HFFc6 (cell line): ENCODE measurements at regions not wholly inside any gene's neighbourhood (a gene's known extent, or its start where the extent isn't known, plus 50 kb on each side); places are given as distances from the start of the nearest gene placed in this dataset.

Source experiments
- DNase-seq: peaks from one replicate; pipeline ENCODE4 v3.0.0-alpha.2; 2018
- H3K27ac Mint-ChIP-seq: 2 replicates; pipeline ENCODE4 v1.8.0; 2020; ENCODE audit warnings: mild to moderate bottlenecking, mixed read lengths
- H3K27me3 Mint-ChIP-seq: 2 replicates; pipeline ENCODE4 v1.8.0; 2021; ENCODE audit warnings: mild to moderate bottlenecking, moderate library complexity, mixed read lengths; ENCODE audit not compliant: insufficient read depth
- H3K36me3 Mint-ChIP-seq: 2 replicates; pipeline ENCODE4 v1.8.0; 2021; ENCODE audit warnings: low read depth, mixed read lengths
- H3K4me1 Mint-ChIP-seq: 2 replicates; pipeline ENCODE4 v1.8.0; 2020; ENCODE audit warnings: low read depth, mixed read lengths
- H3K4me3 Mint-ChIP-seq: 2 replicates; pipeline ENCODE4 v1.8.0; 2020; ENCODE audit warnings: mild to moderate bottlenecking, moderate library complexity, mixed read lengths
- H3K9me3 Mint-ChIP-seq: 2 replicates; pipeline ENCODE4 v1.8.0; 2020; ENCODE audit warnings: mild to moderate bottlenecking, mixed read lengths
- TF ChIP-seq, protein P1 (sequence below): fragments of 200-600 bp; sonication (generic); IDR thresholded peaks from 2 replicates; pipeline ENCODE4 v1.5.0; 2021; ENCODE audit warnings: antibody characterized with exemption, mild to moderate bottlenecking

DNA sequence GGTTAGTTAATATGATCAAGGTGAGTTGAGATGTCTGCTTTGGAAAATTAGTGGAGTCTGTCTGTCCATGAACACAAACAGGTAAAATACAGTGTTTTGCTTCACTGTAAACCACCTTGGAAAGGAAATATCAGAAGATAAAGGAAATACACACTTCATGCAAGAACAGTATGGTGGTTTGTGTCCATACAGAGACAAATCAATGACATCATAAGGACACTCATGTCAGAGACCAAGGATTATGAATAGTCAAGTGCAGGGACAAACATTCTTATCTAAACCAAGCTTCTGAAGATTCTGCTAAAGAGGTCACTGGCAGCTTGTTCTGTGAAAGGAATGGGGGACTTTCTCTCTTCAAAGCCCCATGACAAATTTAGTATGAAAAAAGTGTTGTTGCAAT, 322.9 kb upstream of the F9 start:
- H3K4me1 Mint-ChIP-seq, result no peaks in the 10 kb centered on the region
- H3K9me3 Mint-ChIP-seq, result no peaks in the 10 kb centered on the region
- H3K4me3 Mint-ChIP-seq, result no peak overlapping the region
- no peak overlapping the region for H3K27ac Mint-ChIP-seq
- no peaks in the 10 kb centered on the region for H3K36me3 Mint-ChIP-seq
- H3K27me3 Mint-ChIP-seq, result peaks cover 8% of the 10 kb centered on the region
- DNase-seq, result no peak
- TF ChIP-seq, protein P1, sequence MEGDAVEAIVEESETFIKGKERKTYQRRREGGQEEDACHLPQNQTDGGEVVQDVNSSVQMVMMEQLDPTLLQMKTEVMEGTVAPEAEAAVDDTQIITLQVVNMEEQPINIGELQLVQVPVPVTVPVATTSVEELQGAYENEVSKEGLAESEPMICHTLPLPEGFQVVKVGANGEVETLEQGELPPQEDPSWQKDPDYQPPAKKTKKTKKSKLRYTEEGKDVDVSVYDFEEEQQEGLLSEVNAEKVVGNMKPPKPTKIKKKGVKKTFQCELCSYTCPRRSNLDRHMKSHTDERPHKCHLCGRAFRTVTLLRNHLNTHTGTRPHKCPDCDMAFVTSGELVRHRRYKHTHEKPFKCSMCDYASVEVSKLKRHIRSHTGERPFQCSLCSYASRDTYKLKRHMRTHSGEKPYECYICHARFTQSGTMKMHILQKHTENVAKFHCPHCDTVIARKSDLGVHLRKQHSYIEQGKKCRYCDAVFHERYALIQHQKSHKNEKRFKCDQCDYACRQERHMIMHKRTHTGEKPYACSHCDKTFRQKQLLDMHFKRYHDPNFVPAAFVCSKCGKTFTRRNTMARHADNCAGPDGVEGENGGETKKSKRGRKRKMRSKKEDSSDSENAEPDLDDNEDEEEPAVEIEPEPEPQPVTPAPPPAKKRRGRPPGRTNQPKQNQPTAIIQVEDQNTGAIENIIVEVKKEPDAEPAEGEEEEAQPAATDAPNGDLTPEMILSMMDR, result no peak

DNA sequence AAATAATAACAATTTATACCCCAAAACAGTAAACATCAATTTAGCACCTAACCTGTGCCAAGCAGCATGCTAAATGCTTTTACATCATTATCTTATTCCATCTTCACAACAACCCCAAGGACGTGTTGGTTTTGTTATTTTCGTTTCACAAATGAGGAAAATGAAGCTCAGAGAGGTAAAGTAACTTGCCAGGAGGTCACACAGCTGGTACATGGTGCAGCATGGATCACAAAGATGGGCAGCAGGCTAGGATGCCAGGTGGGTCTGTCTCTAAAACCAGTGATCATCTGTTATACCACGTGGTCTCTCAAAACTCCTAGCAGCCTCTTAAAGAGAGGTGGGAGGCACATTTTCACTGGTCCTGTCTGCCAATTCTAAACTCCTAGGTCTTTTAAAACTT, 323.6 kb upstream of the F9 start:
- Mint-ChIP-seq H3K36me3 (no peaks in the 10 kb centered on the region), H3K9me3 (no peaks in the 10 kb centered on the region), H3K27me3 (peaks cover 8% of the 10 kb centered on the region), H3K27ac (no peak overlapping the region), H3K4me3 (no peak overlapping the region), H3K4me1 (no peaks in the 10 kb centered on the region)
- TF ChIP-seq, protein P1, result no peak
- no peak for DNase-seq

DNA sequence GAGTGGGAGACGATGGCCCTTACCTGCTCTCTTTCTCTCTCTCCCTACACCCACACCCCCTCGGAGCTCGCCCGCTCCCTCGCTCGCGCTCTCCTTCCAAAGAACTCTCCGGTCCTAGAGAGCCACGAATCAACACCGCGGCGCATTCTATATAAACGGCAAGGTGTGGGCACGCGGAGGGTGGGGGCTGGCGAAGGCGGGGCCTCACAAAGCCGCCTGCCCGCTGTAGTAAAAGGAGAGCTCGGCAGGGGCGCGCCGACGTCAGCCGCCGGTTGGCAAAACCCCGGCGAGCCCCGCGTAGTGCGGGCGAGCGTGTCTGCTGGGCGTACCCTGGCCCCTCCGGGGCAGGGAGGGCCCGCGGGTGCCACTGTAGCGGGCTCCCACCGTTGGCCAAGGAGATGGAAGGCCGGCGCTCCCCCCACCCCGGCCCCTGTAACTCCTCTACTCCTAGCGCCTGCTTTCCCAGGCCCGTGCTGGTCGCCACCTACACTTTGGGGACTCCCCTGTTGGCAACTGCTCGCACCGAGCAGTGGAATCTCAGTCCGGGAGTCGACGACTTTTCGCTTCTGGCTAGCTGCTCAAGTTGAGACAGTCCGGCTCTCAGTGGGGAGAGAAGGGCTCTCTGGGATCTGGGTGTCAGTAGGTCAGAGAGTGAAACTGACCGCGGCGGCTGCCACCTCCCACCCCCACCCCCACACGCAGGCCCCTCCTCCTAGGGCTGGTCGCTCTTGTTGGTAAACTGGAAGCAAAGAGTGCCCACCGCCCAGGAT, 325.5 kb upstream of the F9 start:
- Mint-ChIP-seq H3K4me1 (no peaks in the 10 kb centered on the region), H3K27ac (no peak overlapping the region), H3K9me3 (no peaks in the 10 kb centered on the region), H3K4me3 (peak overlapping the region; percentile 61), H3K27me3 (peaks cover 7% of the 10 kb centered on the region), H3K36me3 (no peaks in the 10 kb centered on the region)
- DNase-seq, result no peak
- TF ChIP-seq, protein P1, result no peak

DNA sequence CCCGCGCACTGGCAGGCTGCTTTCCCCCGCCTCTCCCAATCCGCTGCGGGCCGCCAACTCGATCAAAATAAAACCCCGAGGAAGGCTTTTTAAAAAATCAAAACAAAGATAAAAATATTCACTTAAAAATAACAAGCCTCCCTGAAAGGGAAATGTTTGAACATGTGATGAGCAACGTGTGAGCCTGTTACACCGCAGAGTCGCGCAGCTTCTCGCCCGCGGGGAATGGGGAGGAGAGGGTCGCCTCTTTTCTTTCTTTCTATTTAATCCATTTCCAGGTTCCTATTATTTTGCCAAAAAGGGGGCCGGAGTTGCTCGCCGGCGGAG, 326.0 kb upstream of the F9 start:
- TF ChIP-seq, protein P1, result no peak
- no peak for DNase-seq
- Mint-ChIP-seq H3K9me3 (no peaks in the 10 kb centered on the region), H3K4me3 (peak overlapping the region; percentile 61), H3K27me3 (peaks cover 8% of the 10 kb centered on the region), H3K4me1 (no peaks in the 10 kb centered on the region), H3K27ac (no peak overlapping the region), H3K36me3 (no peaks in the 10 kb centered on the region)

DNA sequence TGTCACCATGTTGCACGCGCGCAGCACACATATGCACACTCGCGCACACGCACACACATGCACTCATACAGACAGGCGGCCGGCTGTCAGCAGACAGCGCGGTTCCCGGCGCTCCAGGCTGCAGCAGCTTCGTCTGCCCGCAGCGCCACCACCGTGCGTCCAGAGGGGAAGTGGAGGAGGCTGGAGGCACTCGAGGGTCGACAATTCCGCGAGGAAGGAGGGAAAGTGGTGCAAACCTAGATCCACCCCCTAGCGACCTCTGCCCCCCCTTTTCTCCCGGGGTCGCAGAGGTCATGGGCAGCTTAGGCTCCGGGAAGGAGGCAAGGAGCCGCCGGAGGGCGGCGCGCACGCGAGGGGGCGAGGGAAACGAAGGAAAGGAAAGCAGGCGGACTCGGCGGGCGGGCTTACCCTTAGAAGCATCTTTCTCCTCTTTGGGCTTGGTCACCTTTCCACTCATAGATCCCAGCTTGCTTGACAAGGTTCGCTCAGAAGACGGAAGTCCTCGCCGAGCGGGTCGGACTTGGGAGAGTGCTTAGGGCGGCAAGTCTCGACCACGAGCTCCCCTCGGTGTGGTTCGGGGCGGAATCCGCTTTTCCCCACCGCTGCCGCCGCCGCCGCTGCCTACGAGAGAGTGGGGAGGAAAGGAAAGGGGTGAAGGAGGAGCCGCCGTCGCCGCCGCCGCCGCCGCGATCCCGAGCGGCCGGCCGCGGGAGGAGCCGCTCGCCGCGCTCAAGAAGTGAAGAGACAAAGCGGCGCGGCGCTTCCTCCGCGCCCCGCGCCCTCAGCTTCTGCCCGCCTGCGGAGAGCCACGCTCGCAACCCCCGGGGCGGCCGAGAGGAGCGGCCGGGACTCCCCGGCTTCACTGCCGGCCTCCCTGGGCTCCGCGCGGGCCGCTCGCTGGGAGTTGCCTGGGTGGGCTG, 326.6 kb upstream of the F9 start:
- no peaks in the 10 kb centered on the region for H3K9me3 Mint-ChIP-seq
- no peak overlapping the region for H3K27ac Mint-ChIP-seq
- no peaks in the 10 kb centered on the region for H3K36me3 Mint-ChIP-seq
- H3K27me3 Mint-ChIP-seq, result peaks cover 6% of the 10 kb centered on the region
- H3K4me1 Mint-ChIP-seq, result no peaks in the 10 kb centered on the region
- H3K4me3 Mint-ChIP-seq, result peak overlapping the region; percentile 61; the same call in 1 of the 2 replicates
- no peak for DNase-seq
- TF ChIP-seq, protein P1, result no peak
